ENCODE measurements at regions not wholly inside any gene's neighbourhood (a gene's known extent, or its start where the extent isn't known, plus 50 kb on each side); places are given as distances from the start of the nearest gene placed in this dataset.

- no peak overlapping the region for H3K4me3 ChIP-seq (ENCODE audit: low read depth in 1 of 2, low read length in 2 of 2)
- H3K9me3 ChIP-seq (ENCODE audit: control insufficient read depth in 1 of 2, low read length in 2 of 2): peaks cover 0 to 7% of the 10 kb centered on the region in 2 donors
- H3K27me3 ChIP-seq (ENCODE audit: low read depth, low read length): no peaks in the 10 kb centered on the region
- no peaks in the 10 kb centered on the region for H3K4me1 ChIP-seq (ENCODE audit: control insufficient read depth in 1 of 2, insufficient read depth in 2 of 2, low read length in 2 of 2)
- H3K36me3 ChIP-seq (ENCODE audit: control insufficient read depth in 1 of 2, insufficient read depth in 2 of 2, low read length in 2 of 2): no peaks in the 10 kb centered on the region
- no peak overlapping the region for H3K27ac ChIP-seq (ENCODE audit: low read length)
Measured at GRCh38 chr1:4101459-4102161, 201.5 kb upstream of the C1orf174 start.

GRCh38 chr1:4105300-4105880, 205.3 kb upstream of the C1orf174 start:
- Histone ChIP-seq H3K4me1 (ENCODE audit: control insufficient read depth in 1 of 2, insufficient read depth in 2 of 2, low read length in 2 of 2) (no peaks in the 10 kb centered on the region), H3K9me3 (ENCODE audit: control insufficient read depth in 1 of 2, low read length in 2 of 2) (no peaks in the 10 kb centered on the region), H3K27me3 (ENCODE audit: low read depth, low read length) (no peaks in the 10 kb centered on the region), H3K4me3 (ENCODE audit: low read depth in 1 of 2, low read length in 2 of 2) (no peak overlapping the region), H3K27ac (ENCODE audit: low read length) (no peak overlapping the region), H3K36me3 (ENCODE audit: control insufficient read depth in 1 of 2, insufficient read depth in 2 of 2, low read length in 2 of 2) (no peaks in the 10 kb centered on the region)

- Histone ChIP-seq H3K4me3 (ENCODE audit: low read depth in 1 of 2, low read length in 2 of 2) (no peak overlapping the region), H3K27ac (ENCODE audit: low read length) (no peak overlapping the region), H3K9me3 (ENCODE audit: control insufficient read depth in 1 of 2, low read length in 2 of 2) (no peaks in the 10 kb centered on the region), H3K27me3 (ENCODE audit: low read depth, low read length) (no peaks in the 10 kb centered on the region), H3K36me3 (ENCODE audit: control insufficient read depth in 1 of 2, insufficient read depth in 2 of 2, low read length in 2 of 2) (no peaks in the 10 kb centered on the region), H3K4me1 (ENCODE audit: control insufficient read depth in 1 of 2, insufficient read depth in 2 of 2, low read length in 2 of 2) (no peaks in the 10 kb centered on the region)
Measured at GRCh38 chr1:4106731-4107130, 206.7 kb upstream of the C1orf174 start.

GRCh38 chr1:4107291-4107690, 207.2 kb upstream of the C1orf174 start:
- H3K27me3 ChIP-seq (ENCODE audit: low read depth, low read length): no peaks in the 10 kb centered on the region
- no peak overlapping the region for H3K27ac ChIP-seq (ENCODE audit: low read length)
- no peaks in the 10 kb centered on the region for H3K4me1 ChIP-seq (ENCODE audit: control insufficient read depth in 1 of 2, insufficient read depth in 2 of 2, low read length in 2 of 2)
- H3K4me3 ChIP-seq (ENCODE audit: low read depth in 1 of 2, low read length in 2 of 2): no peak overlapping the region
- H3K9me3 ChIP-seq (ENCODE audit: control insufficient read depth in 1 of 2, low read length in 2 of 2): no peaks in the 10 kb centered on the region
- no peaks in the 10 kb centered on the region for H3K36me3 ChIP-seq (ENCODE audit: control insufficient read depth in 1 of 2, insufficient read depth in 2 of 2, low read length in 2 of 2)

- Histone ChIP-seq H3K27me3 (ENCODE audit: low read depth, low read length) (no peaks in the 10 kb centered on the region), H3K4me3 (ENCODE audit: low read depth in 1 of 2, low read length in 2 of 2) (no peak overlapping the region), H3K27ac (ENCODE audit: low read length) (no peak overlapping the region), H3K36me3 (ENCODE audit: control insufficient read depth in 1 of 2, insufficient read depth in 2 of 2, low read length in 2 of 2) (no peaks in the 10 kb centered on the region), H3K4me1 (ENCODE audit: control insufficient read depth in 1 of 2, insufficient read depth in 2 of 2, low read length in 2 of 2) (no peaks in the 10 kb centered on the region), H3K9me3 (ENCODE audit: control insufficient read depth in 1 of 2, low read length in 2 of 2) (peaks cover 0 to 4% of the 10 kb centered on the region in 2 donors)
Measured at GRCh38 chr1:4108331-4108730, 208.3 kb upstream of the C1orf174 start.

- no peak overlapping the region for H3K27ac ChIP-seq (ENCODE audit: low read length)
- peaks cover 0 to 8% of the 10 kb centered on the region in 2 donors for H3K9me3 ChIP-seq (ENCODE audit: control insufficient read depth in 1 of 2, low read length in 2 of 2)
- no peaks in the 10 kb centered on the region for H3K36me3 ChIP-seq (ENCODE audit: control insufficient read depth in 1 of 2, insufficient read depth in 2 of 2, low read length in 2 of 2)
- no peak overlapping the region for H3K4me3 ChIP-seq (ENCODE audit: low read depth in 1 of 2, low read length in 2 of 2)
- no peaks in the 10 kb centered on the region for H3K4me1 ChIP-seq (ENCODE audit: control insufficient read depth in 1 of 2, insufficient read depth in 2 of 2, low read length in 2 of 2)
- H3K27me3 ChIP-seq (ENCODE audit: low read depth, low read length): no peaks in the 10 kb centered on the region
Measured at GRCh38 chr1:4108758-4109627, 208.9 kb upstream of the C1orf174 start.

- peaks cover 0 to 8% of the 10 kb centered on the region in 2 donors for H3K9me3 ChIP-seq (ENCODE audit: control insufficient read depth in 1 of 2, low read length in 2 of 2)
- H3K36me3 ChIP-seq (ENCODE audit: control insufficient read depth in 1 of 2, insufficient read depth in 2 of 2, low read length in 2 of 2): no peaks in the 10 kb centered on the region
Measured at GRCh38 chr1:4109628-4109940, 209.5 kb upstream of the C1orf174 start.

GRCh38 chr1:4110888-4111287, 210.8 kb upstream of the C1orf174 start:
- Histone ChIP-seq H3K27me3 (ENCODE audit: low read depth, low read length) (no peaks in the 10 kb centered on the region), H3K4me3 (ENCODE audit: low read depth in 1 of 2, low read length in 2 of 2) (no peak overlapping the region), H3K9me3 (ENCODE audit: control insufficient read depth in 1 of 2, low read length in 2 of 2) (peaks cover 0 to 8% of the 10 kb centered on the region in 2 donors), H3K4me1 (ENCODE audit: control insufficient read depth in 1 of 2, insufficient read depth in 2 of 2, low read length in 2 of 2) (no peaks in the 10 kb centered on the region), H3K36me3 (ENCODE audit: control insufficient read depth in 1 of 2, insufficient read depth in 2 of 2, low read length in 2 of 2) (no peaks in the 10 kb centered on the region), H3K27ac (ENCODE audit: low read length) (no peak overlapping the region)

More at GRCh38 chr1:4109628-4109940, 209.5 kb upstream of the C1orf174 start:
- Histone ChIP-seq H3K4me1 (ENCODE audit: control insufficient read depth in 1 of 2, insufficient read depth in 2 of 2, low read length in 2 of 2) (no peaks in the 10 kb centered on the region), H3K27me3 (ENCODE audit: low read depth, low read length) (no peaks in the 10 kb centered on the region), H3K4me3 (ENCODE audit: low read depth in 1 of 2, low read length in 2 of 2) (no peak overlapping the region), H3K27ac (ENCODE audit: low read length) (no peak overlapping the region)

GRCh38 chr1:4113897-4114296, 213.8 kb upstream of the C1orf174 start:
- no peaks in the 10 kb centered on the region for H3K27me3 ChIP-seq (ENCODE audit: low read depth, low read length)
- H3K4me3 ChIP-seq (ENCODE audit: low read depth in 1 of 2, low read length in 2 of 2): no peak overlapping the region
- no peak overlapping the region for H3K27ac ChIP-seq (ENCODE audit: low read length)
- H3K4me1 ChIP-seq (ENCODE audit: control insufficient read depth in 1 of 2, insufficient read depth in 2 of 2, low read length in 2 of 2): no peaks in the 10 kb centered on the region
- H3K36me3 ChIP-seq (ENCODE audit: control insufficient read depth in 1 of 2, insufficient read depth in 2 of 2, low read length in 2 of 2): no peaks in the 10 kb centered on the region
- peaks cover 0 to 8% of the 10 kb centered on the region in 2 donors for H3K9me3 ChIP-seq (ENCODE audit: control insufficient read depth in 1 of 2, low read length in 2 of 2)

- peaks cover 0 to 8% of the 10 kb centered on the region in 2 donors for H3K9me3 ChIP-seq (ENCODE audit: control insufficient read depth in 1 of 2, low read length in 2 of 2)
- no peaks in the 10 kb centered on the region for H3K4me1 ChIP-seq (ENCODE audit: control insufficient read depth in 1 of 2, insufficient read depth in 2 of 2, low read length in 2 of 2)
- no peak overlapping the region for H3K4me3 ChIP-seq (ENCODE audit: low read depth in 1 of 2, low read length in 2 of 2)
- H3K27ac ChIP-seq (ENCODE audit: low read length): no peak overlapping the region
- H3K36me3 ChIP-seq (ENCODE audit: control insufficient read depth in 1 of 2, insufficient read depth in 2 of 2, low read length in 2 of 2): no peaks in the 10 kb centered on the region
- H3K27me3 ChIP-seq (ENCODE audit: low read depth, low read length): no peaks in the 10 kb centered on the region
Measured at GRCh38 chr1:4115191-4115900, 215.3 kb upstream of the C1orf174 start.

- peaks cover 0 to 8% of the 10 kb centered on the region in 2 donors for H3K9me3 ChIP-seq (ENCODE audit: control insufficient read depth in 1 of 2, low read length in 2 of 2)
- H3K27me3 ChIP-seq (ENCODE audit: low read depth, low read length): no peaks in the 10 kb centered on the region
- H3K36me3 ChIP-seq (ENCODE audit: control insufficient read depth in 1 of 2, insufficient read depth in 2 of 2, low read length in 2 of 2): no peaks in the 10 kb centered on the region
- no peak overlapping the region for H3K4me3 ChIP-seq (ENCODE audit: low read depth in 1 of 2, low read length in 2 of 2)
- no peaks in the 10 kb centered on the region for H3K4me1 ChIP-seq (ENCODE audit: control insufficient read depth in 1 of 2, insufficient read depth in 2 of 2, low read length in 2 of 2)
- no peak overlapping the region for H3K27ac ChIP-seq (ENCODE audit: low read length)
Measured at GRCh38 chr1:4117196-4117595, 217.1 kb upstream of the C1orf174 start.

Data from muscle layer of duodenum (tissue), 2 donors.